ENCODE measurements at regions not wholly inside any gene's neighbourhood (a gene's known extent, or its start where the extent isn't known, plus 50 kb on each side); places are given as distances from the start of the nearest gene placed in this dataset.

DNA sequence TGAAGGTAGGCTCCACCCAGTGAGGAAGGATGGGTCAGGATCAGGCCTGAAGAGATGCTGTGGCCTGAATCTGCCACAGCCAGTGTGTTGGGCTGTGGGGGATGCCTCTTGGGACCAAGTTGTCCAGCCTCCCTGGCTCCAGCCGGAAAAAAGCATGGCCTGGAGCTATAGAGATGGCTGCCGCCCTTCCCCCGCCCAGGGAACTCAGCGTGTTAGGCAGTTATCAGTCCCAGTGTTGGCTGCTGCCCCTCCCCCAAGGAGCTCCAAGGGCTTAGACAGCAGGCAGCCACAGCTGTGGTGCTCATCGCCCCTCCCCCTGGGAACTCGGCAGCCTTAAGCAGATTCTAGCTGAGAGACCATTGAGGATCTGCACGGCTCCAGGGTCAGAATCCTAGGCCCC, 158.0 kb downstream of the CAPZA3 start (continued):
- TF ChIP-seq, protein P1, sequence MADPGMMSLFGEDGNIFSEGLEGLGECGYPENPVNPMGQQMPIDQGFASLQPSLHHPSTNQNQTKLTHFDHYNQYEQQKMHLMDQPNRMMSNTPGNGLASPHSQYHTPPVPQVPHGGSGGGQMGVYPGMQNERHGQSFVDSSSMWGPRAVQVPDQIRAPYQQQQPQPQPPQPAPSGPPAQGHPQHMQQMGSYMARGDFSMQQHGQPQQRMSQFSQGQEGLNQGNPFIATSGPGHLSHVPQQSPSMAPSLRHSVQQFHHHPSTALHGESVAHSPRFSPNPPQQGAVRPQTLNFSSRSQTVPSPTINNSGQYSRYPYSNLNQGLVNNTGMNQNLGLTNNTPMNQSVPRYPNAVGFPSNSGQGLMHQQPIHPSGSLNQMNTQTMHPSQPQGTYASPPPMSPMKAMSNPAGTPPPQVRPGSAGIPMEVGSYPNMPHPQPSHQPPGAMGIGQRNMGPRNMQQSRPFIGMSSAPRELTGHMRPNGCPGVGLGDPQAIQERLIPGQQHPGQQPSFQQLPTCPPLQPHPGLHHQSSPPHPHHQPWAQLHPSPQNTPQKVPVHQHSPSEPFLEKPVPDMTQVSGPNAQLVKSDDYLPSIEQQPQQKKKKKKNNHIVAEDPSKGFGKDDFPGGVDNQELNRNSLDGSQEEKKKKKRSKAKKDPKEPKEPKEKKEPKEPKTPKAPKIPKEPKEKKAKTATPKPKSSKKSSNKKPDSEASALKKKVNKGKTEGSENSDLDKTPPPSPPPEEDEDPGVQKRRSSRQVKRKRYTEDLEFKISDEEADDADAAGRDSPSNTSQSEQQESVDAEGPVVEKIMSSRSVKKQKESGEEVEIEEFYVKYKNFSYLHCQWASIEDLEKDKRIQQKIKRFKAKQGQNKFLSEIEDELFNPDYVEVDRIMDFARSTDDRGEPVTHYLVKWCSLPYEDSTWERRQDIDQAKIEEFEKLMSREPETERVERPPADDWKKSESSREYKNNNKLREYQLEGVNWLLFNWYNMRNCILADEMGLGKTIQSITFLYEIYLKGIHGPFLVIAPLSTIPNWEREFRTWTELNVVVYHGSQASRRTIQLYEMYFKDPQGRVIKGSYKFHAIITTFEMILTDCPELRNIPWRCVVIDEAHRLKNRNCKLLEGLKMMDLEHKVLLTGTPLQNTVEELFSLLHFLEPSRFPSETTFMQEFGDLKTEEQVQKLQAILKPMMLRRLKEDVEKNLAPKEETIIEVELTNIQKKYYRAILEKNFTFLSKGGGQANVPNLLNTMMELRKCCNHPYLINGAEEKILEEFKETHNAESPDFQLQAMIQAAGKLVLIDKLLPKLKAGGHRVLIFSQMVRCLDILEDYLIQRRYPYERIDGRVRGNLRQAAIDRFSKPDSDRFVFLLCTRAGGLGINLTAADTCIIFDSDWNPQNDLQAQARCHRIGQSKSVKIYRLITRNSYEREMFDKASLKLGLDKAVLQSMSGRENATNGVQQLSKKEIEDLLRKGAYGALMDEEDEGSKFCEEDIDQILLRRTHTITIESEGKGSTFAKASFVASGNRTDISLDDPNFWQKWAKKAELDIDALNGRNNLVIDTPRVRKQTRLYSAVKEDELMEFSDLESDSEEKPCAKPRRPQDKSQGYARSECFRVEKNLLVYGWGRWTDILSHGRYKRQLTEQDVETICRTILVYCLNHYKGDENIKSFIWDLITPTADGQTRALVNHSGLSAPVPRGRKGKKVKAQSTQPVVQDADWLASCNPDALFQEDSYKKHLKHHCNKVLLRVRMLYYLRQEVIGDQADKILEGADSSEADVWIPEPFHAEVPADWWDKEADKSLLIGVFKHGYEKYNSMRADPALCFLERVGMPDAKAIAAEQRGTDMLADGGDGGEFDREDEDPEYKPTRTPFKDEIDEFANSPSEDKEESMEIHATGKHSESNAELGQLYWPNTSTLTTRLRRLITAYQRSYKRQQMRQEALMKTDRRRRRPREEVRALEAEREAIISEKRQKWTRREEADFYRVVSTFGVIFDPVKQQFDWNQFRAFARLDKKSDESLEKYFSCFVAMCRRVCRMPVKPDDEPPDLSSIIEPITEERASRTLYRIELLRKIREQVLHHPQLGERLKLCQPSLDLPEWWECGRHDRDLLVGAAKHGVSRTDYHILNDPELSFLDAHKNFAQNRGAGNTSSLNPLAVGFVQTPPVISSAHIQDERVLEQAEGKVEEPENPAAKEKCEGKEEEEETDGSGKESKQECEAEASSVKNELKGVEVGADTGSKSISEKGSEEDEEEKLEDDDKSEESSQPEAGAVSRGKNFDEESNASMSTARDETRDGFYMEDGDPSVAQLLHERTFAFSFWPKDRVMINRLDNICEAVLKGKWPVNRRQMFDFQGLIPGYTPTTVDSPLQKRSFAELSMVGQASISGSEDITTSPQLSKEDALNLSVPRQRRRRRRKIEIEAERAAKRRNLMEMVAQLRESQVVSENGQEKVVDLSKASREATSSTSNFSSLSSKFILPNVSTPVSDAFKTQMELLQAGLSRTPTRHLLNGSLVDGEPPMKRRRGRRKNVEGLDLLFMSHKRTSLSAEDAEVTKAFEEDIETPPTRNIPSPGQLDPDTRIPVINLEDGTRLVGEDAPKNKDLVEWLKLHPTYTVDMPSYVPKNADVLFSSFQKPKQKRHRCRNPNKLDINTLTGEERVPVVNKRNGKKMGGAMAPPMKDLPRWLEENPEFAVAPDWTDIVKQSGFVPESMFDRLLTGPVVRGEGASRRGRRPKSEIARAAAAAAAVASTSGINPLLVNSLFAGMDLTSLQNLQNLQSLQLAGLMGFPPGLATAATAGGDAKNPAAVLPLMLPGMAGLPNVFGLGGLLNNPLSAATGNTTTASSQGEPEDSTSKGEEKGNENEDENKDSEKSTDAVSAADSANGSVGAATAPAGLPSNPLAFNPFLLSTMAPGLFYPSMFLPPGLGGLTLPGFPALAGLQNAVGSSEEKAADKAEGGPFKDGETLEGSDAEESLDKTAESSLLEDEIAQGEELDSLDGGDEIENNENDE (IDR thresholded peaks at IDR 0.05; ENCODE audit: insufficient replicate concordance, low read length): no peak
- 0 out of 2 replicates have a peak, but pooled peaks have one; percentile 53 for TF ChIP-seq TCF12 (IDR thresholded peaks at IDR 0.05; ENCODE audit: low read depth, low read length)

All from H1 (cell line).